ENCODE measurements at regions not wholly inside any gene's neighbourhood (a gene's known extent, or its start where the extent isn't known, plus 50 kb on each side); places are given as distances from the start of the nearest gene placed in this dataset.

DNA sequence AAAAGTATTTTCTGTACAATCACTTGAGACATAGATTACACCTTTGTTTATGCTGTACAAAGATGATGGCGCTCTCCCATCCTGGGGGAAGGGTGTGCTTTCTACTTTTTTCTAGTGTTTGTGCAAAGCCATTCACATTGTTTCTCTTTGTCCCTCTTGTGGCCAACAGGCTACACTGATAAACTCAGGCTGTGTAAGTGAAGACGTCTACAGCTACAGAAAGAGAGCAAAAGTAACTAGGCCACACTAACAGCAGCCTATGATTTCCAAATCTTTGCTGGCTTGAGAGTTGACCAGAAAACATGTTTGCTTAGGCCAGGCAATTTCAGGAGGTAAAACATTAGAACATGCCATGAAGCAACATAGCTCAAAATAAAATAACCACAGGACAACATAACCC, 75.1 kb downstream of the FOXB1 start:
- TF ChIP-seq, protein P1, sequence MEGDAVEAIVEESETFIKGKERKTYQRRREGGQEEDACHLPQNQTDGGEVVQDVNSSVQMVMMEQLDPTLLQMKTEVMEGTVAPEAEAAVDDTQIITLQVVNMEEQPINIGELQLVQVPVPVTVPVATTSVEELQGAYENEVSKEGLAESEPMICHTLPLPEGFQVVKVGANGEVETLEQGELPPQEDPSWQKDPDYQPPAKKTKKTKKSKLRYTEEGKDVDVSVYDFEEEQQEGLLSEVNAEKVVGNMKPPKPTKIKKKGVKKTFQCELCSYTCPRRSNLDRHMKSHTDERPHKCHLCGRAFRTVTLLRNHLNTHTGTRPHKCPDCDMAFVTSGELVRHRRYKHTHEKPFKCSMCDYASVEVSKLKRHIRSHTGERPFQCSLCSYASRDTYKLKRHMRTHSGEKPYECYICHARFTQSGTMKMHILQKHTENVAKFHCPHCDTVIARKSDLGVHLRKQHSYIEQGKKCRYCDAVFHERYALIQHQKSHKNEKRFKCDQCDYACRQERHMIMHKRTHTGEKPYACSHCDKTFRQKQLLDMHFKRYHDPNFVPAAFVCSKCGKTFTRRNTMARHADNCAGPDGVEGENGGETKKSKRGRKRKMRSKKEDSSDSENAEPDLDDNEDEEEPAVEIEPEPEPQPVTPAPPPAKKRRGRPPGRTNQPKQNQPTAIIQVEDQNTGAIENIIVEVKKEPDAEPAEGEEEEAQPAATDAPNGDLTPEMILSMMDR (IDR thresholded peaks at IDR 0.05; ENCODE audit: low read depth, low read length): no peak
- TF ChIP-seq POLR2A (IDR thresholded peaks at IDR 0.05; ENCODE audit: extremely low read depth, insufficient read length): no peak
- TF ChIP-seq, protein P2, sequence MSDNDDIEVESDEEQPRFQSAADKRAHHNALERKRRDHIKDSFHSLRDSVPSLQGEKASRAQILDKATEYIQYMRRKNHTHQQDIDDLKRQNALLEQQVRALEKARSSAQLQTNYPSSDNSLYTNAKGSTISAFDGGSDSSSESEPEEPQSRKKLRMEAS (IDR thresholded peaks at IDR 0.05; ENCODE audit: low read depth, low read length): no peak
- no peak for TF ChIP-seq MYC (IDR thresholded peaks at IDR 0.05; ENCODE audit: low read depth, low read length)
